Ovary (tissue), 7 donors: ENCODE measurements at regions not wholly inside any gene's neighbourhood (a gene's known extent, or its start where the extent isn't known, plus 50 kb on each side); places are given as distances from the start of the nearest gene placed in this dataset.
"Not testable (repeated sequence)": the region's sequence is repeated elsewhere in the genome, so short reads cannot be mapped to it uniquely, and the experiment has no call there.

Experiments
- DNase-seq, 5 donors: peaks; one replicate each; pipeline ENCODE4 v3.0.0-alpha.2; 2019 to 2020
- H3K27ac ChIP-seq, 2 donors: fragments of 200-600 bp; one replicate each; pipeline versions ENCODE4 v1.5.1 to v1.8.0; 2019 to 2022
- H3K27me3 ChIP-seq: fragments of 200-600 bp; one replicate; pipeline ENCODE4 v1.8.0; 2022
- H3K36me3 ChIP-seq: fragments of 200-600 bp; sonication (generic); one replicate; pipeline ENCODE4 v1.5.1; 2019
- H3K4me1 ChIP-seq: one replicate; pipeline ENCODE4 v1.8.1; 2013; ENCODE audit warnings: mild to moderate bottlenecking, moderate library complexity; ENCODE audit not compliant: insufficient read depth
- H3K4me3 ChIP-seq: fragments of 200-600 bp; sonication (generic); one replicate; pipeline ENCODE4 v1.5.1; 2017
- H3K9me3 ChIP-seq, 2 donors: fragments of 200-600 bp in 1 of 2; sonication (generic) in 1 of 2; one replicate each; pipeline versions ENCODE4 v1.5.1 to v1.8.1; 2013 to 2019; ENCODE audit warnings: mild to moderate bottlenecking in 1 of 2, moderate library complexity in 1 of 2
- EP300 ChIP-seq: sonication (generic); formaldehyde crosslinking; IDR thresholded peaks from one replicate; pipeline ENCODE4 v1.6.1; 2017; ENCODE audit warnings: antibody characterized with exemption
- POLR2A ChIP-seq: fragments of 450-650 bp; IDR thresholded peaks from one replicate; pipeline ENCODE4 v1.6.1; 2017; ENCODE audit warnings: antibody characterized with exemption, mild to moderate bottlenecking, moderate library complexity
- WGBS, 3 donors: extraction: QIAGEN DNeasy Blood & Tissue Kit in 1 of 3; methylation state at CpG; one replicate each; pipeline versions ENCODE4 v1.1.5 to v1.1.7; 2013 to 2017; 5-methylcytosine and 5-hydroxymethylcytosine counted together
- intact Hi-C, 4 donors: fragments of 100-400 bp; cut with DNase I; formaldehyde crosslinking; loops; one replicate each; pipeline versions ENCODE4 v1.11.0 to v1.15.1; 2022 to 2023
- TF ChIP-seq, protein P1 (sequence below), 3 donors: fragments of 450-650 bp in 2 of 3; fragments of 200-600 bp in 1 of 3; IDR thresholded peaks; one replicate each; pipeline versions ENCODE4 v1.5.1 to v1.8.0; 2016 to 2022; ENCODE audit warnings: antibody characterized with exemption in 3 of 3, mild to moderate bottlenecking in 1 of 3
- donor health status: DM: no; HTN: no; CAD: no; lungs with moderate emphysema.
- donor health status: DM: no; HTN: no; CAD: no.
- donor health status: Bipolar disorder and iron deficiency.
- donor health status: DM: no; HTN: no; CAD: no.
- donor health status: DM: yes; HTN: yes; CAD: no.

GRCh38 chr2:131656816-131657633 lies 129.3 kb downstream of the CCDC74A start:
- Histone ChIP-seq H3K4me3 (no peak overlapping the region), H3K27me3 (no peaks in the 10 kb centered on the region), H3K9me3 (no peaks in the 10 kb centered on the region), H3K4me1 (no peaks in the 10 kb centered on the region), H3K36me3 (no peaks in the 10 kb centered on the region), H3K27ac (no peak overlapping the region)
- TF ChIP-seq, protein P1, sequence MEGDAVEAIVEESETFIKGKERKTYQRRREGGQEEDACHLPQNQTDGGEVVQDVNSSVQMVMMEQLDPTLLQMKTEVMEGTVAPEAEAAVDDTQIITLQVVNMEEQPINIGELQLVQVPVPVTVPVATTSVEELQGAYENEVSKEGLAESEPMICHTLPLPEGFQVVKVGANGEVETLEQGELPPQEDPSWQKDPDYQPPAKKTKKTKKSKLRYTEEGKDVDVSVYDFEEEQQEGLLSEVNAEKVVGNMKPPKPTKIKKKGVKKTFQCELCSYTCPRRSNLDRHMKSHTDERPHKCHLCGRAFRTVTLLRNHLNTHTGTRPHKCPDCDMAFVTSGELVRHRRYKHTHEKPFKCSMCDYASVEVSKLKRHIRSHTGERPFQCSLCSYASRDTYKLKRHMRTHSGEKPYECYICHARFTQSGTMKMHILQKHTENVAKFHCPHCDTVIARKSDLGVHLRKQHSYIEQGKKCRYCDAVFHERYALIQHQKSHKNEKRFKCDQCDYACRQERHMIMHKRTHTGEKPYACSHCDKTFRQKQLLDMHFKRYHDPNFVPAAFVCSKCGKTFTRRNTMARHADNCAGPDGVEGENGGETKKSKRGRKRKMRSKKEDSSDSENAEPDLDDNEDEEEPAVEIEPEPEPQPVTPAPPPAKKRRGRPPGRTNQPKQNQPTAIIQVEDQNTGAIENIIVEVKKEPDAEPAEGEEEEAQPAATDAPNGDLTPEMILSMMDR (IDR thresholded peaks at IDR 0.05), result no peak
- TF ChIP-seq EP300 (no peak), POLR2A (no peak)
- WGBS, 3 donors, result 94% methylated on average over 31 to 32 of the region's 32 CpGs
- intact Hi-C loops, result no loop called here
- DNase-seq, result no peak

GRCh38 chr2:131657895-131658768 lies 130.4 kb downstream of the CCDC74A start:
- H3K4me3 ChIP-seq, result no peak overlapping the region
- H3K9me3 ChIP-seq, result no peaks in the 10 kb centered on the region
- TF ChIP-seq EP300 (no peak), POLR2A (no peak)
- TF ChIP-seq, protein P1 (IDR thresholded peaks at IDR 0.05), result no peak
- H3K36me3 ChIP-seq, result no peaks in the 10 kb centered on the region
- intact Hi-C loops, result no loop called here
- WGBS, 3 donors, result 95 to 98% (median 96%) methylated on average over 46 to 49 of the region's 49 CpGs
- no peak overlapping the region for H3K27ac ChIP-seq
- no peaks in the 10 kb centered on the region for H3K4me1 ChIP-seq
- DNase-seq, result no peak
- H3K27me3 ChIP-seq, result no peaks in the 10 kb centered on the region

DNA sequence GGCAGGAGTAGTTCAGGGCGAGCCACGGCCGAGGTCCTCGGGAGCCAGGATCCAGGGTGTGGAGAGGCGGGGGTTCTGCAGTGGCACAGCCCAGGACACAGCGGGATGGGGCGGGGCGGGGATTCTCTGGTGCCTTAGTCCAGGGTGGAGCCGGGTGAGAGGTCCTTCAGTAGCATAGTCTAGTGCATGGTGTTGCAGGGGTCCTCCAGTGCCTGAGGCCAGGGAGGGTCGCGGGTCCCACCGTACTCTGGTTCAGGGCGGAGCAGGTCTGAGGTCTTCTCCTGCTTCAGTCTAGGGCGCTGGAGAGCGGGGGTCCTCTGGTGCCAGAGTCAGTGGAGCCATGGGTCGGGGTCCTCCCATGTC lies 131.1 kb downstream of the CCDC74A start:
- TF ChIP-seq EP300 (no peak), POLR2A (no peak)
- TF ChIP-seq, protein P1 (IDR thresholded peaks at IDR 0.05), result no peak
- DNase-seq, result no peak
- intact Hi-C loops, result no loop called here
- no peak overlapping the region for H3K27ac ChIP-seq
- H3K27me3 ChIP-seq, result no peaks in the 10 kb centered on the region
- no peaks in the 10 kb centered on the region for H3K4me1 ChIP-seq
- 95 to 100% (median 99%) methylated on average over 12 to 16 of the region's 16 CpGs for WGBS, 3 donors
- H3K36me3 ChIP-seq, result no peaks in the 10 kb centered on the region
- no peak overlapping the region for H3K4me3 ChIP-seq
- no peaks in the 10 kb centered on the region for H3K9me3 ChIP-seq

DNA sequence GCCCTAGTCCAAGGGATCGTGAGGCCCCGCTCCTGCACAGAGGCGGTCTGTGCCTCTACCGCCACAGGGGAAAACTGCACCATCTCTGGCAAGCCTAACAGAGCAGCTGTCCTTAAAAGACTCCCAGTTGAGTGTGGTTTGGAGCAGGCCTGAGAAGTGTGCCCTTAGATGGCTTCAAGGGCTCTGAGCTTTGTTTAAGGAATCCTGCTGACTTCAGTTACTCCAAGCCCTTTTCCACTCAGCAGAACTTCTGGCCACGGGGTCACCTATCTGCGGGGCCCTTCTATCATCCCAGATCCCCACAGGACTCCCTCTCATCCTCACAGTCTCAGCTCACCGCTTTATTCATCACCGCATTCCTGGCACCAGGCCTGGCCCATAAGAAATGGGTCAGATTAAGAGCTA lies 131.5 kb downstream of the CCDC74A start:
- Histone ChIP-seq H3K27ac (no peak overlapping the region), H3K4me1 (no peaks in the 10 kb centered on the region), H3K36me3 (no peaks in the 10 kb centered on the region), H3K27me3 (no peaks in the 10 kb centered on the region), H3K4me3 (no peak overlapping the region), H3K9me3 (no peaks in the 10 kb centered on the region)
- no peak for DNase-seq
- intact Hi-C loops, result no loop called here
- WGBS, 3 donors, result 72 to 79% (median 78%) methylated on average over 8 of the region's 8 CpGs
- TF ChIP-seq, protein P1 (IDR thresholded peaks at IDR 0.05), result no peak
- TF ChIP-seq EP300 (no peak), POLR2A (no peak)

GRCh38 chr2:131661101-131661782 lies 133.6 kb downstream of the CCDC74A start:
- 22 to 41% (median 26%) methylated on average over 8 of the region's 8 CpGs for WGBS, 3 donors
- intact Hi-C loops, result not testable (repeated sequence)

GRCh38 chr2:131661884-131662535 lies 134.3 kb downstream of the CCDC74A start:
- DNase-seq, H3K27ac ChIP-seq, H3K4me3 ChIP-seq, H3K9me3 ChIP-seq, intact Hi-C loops, H3K27me3 ChIP-seq, H3K36me3 ChIP-seq, H3K4me1 ChIP-seq: not testable (repeated sequence)
- 88 to 92% (median 89%) methylated on average over 5 of the region's 5 CpGs for WGBS, 3 donors

More at GRCh38 chr2:131661101-131661782, 133.6 kb downstream of the CCDC74A start:
- not testable (repeated sequence) for H3K4me3 ChIP-seq, H3K27ac ChIP-seq, H3K36me3 ChIP-seq, H3K4me1 ChIP-seq, H3K9me3 ChIP-seq, DNase-seq, H3K27me3 ChIP-seq
